LoVo (cell line): ENCODE measurements at regions not wholly inside any gene's neighbourhood (a gene's known extent, or its start where the extent isn't known, plus 50 kb on each side); places are given as distances from the start of the nearest gene placed in this dataset.
"Not testable (repeated sequence)": the region's sequence is repeated elsewhere in the genome, so short reads cannot be mapped to it uniquely, and the experiment has no call there.

ENCODE experiments used
- DNase-seq: peaks from one replicate; pipeline ENCODE4 v3.0.0-alpha.2; 2016; ENCODE audit warnings: low spot score

DNA sequence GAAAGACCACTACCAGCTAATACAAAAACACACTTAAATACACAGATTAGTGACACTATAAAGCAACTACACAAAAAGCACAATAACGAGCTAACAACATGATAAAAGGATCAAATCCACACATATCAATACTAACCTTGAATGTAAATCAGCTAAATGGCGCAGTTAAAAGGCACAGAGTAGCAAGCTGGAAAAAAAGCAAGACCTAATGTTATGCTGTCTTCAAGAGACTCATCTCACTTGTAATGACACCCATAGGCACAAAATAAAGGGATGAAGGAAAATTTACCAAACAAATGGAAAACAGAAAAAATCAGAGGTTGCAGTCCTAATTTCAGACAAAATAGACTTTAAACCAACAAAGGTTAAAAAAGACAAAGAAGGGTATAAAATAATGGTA, 86.3 kb downstream of the NUS1 start:
- no peak for DNase-seq

DNA sequence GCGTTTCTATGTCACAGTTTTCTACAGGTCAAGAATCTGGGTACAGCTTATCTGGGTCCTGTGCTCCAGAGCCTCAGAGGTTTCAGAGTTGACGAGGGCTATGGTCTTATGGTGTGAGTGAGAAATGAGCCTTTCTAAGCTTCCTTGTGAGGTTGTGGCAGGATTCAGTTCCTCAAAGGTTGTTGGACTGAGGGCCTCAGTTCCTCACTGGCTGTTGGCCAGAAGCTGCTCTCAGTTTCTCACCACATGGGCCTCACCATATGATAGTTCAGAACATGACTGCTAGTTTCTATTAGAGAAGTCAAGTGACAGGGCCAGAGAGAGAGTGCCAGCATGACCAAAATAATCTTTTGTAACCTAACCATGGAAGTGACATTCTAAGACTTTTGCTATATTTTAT, 96.1 kb downstream of the NUS1 start:
- no peak for DNase-seq

DNA sequence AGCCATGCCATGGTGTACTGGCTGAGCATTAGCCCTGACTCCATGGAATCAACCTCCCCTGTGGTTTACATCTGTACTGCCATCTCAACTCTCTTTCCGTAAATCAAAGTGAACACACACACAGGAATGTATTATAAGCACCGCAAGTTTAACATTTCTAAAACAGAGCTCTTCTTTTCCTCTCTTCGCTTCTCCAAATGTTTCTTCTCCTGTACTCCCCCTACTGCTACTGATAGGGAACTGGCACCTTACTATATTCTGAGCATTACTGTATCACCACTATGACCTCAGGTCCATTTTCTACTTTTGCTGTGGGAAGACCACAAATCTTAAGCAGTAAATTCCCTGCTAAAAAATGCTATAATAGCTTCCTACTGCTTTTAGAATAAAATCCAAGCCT, 101.2 kb downstream of the NUS1 start:
- no peak for DNase-seq

DNA sequence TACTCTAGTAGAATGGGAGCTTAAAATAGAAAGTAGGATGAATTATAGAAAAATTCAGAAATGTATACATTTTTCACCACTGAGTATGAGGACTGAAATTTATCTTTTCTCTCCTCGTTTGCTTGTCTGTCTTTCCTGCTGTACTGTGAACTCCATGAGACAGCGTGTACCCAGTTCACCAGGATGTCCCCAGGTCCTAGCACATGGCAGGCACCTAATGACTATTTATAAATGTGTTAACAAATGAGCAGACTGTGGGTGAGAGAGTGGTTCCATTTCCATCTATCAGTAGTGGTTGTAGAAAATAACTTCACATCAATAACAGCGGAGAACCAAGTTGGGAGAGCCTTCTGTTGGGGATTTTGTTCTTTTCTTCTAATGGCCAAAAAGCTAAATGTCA, 106.3 kb downstream of the NUS1 start:
- DNase-seq, result no peak

DNA sequence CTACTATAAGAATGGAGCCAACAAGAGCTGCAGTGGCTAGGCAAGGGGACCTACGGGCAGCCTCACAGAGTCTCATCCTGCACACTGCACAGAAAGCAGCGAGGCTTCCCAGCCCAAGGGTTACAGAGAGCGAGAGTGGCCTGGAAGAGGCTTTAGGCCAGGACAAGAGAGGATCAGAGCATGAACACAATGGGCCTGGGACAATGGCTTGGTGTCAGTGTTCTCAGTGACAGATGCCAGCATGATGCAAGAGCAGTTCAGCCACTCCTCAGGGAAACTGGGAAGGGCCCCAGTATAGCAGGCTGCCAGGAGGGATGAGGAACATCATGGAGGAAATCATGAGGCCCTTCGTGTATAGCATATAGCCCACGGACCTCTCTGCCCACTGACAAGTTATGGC, 108.0 kb downstream of the NUS1 start:
- DNase-seq, result no peak

DNA sequence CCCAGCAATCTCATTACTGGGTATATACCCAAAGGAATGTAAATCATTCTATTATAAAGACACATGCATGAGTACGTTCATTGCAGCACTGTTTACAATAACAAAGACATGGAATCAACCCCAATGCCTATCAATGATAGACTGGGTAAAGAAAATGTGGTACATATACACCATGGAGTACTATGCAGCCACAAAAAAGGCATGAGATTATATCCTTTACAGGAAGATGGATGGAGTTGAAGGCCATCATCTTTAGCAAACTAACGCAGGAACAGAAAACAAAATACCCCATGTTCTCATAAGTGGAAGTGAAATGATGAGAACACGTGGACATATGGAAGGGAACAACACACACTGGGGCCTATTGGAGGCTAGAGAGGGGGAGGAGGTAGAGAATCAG, 115.7 kb downstream of the NUS1 start:
- no peak for DNase-seq

DNA sequence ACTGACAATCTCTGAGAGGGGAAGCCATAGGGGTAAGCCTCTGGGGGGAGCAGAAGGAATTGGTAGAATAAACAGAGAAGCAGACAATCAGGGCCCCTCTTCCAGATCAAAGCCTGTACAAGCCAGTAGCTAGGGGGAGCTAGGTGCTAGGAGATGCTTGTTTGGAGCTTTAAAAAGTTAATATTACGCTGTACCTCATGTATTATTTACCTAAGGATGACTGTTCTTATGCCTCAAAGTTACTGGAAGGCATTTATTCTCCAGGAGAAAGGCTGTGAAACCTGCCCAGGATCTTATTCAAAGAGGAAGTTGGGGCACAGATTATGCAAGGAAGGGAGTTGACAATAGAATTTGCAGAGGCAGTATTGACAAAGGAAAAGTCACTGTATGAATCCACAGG, 111.8 kb upstream of the SLC35F1 start:
- no peak for DNase-seq

DNA sequence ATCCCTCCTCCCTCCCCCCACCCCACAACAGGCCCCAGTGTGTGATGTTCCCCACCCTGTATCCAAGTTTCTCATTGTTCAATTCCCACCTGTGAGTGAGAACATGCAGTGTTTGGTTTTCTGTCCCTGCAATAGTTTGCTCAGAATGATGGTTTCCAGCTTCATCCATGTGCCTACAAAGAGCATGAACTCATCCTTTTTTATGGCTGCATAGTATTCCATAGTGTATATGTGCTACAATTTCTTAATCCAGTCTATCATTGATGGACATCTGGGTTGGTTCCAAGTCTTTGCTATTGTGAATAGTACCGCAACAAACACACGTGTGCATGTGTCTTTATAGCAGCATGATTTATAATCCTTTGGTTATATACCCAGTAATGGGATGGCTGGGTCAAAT, 108.2 kb upstream of the SLC35F1 start:
- not testable (repeated sequence) for DNase-seq

DNA sequence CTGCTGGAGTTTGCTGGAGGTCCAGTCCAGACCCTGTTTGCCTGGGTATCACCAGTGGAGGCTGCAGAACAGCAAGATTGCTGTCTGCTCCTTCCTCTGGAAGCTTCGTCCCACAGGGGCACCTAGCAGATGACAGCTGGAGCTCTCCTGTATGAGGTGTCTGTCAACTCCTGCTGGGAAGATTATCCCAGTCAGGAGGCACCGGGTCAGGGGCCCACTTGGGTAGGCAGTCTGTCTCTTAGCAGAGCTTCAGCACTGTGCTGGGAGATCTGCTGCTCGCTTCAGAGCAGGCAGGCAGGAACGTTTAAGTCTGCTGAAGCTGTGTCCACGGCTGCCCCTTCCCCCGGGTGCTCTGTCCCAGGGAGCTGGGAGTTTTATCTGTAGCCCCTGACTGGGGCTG, 96.8 kb upstream of the SLC35F1 start:
- no peak for DNase-seq

DNA sequence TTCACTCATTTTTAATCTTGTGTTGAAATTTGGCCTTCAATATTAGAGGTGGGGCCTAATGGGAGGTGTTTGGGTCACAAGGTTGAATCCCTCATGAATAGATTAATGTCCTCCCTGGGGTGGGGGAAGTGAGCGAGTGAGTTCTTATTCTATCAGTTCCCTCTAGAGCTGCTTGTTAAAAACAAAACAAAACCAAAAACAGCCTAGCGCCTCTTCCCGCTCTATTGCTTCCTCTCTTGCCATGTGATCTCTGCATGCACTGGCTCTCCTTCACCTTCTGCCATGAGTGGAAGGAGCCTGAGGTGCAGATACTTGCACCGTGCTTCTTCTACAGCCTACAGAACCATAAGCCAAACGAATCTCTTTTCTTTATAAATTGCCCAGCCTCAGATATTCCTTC, 89.6 kb upstream of the SLC35F1 start:
- no peak for DNase-seq

DNA sequence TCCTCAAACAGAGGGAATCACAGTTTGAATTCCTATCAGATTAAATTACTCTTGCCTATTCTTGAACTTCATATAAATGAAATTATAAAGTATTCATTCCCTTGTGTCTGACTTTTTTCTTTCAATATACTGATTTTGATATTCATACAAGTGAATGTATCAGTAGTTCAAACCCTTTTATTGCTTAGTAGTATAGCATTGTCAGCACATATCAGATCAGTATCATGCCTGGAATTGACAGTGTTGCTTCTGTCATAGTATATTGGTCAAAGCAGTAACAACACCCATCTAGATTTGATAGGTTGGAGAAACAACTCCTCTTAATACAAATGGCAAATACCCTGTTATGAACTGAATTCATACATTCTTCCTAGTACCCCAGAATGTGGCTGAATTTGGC, 89.1 kb upstream of the SLC35F1 start:
- no peak for DNase-seq

DNA sequence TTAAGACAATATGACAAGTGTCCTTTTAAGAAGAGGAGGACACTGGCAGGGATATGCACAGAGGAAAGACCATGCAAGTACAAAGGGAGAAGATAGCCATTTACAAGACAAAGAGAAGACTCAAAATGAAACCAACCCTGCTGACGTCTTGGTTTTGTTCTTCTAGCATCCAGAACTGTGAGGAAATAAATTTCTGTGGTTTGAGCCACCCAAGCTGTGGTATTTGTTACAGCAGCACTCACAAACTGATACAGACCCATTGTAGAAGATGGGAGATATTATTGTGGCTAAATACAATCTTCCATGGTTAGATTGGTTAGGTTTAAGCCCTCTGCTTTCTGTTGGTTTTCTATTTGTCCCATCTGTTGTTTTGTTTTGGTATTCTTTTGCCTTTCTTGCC, 88.6 kb upstream of the SLC35F1 start:
- DNase-seq, result no peak

DNA sequence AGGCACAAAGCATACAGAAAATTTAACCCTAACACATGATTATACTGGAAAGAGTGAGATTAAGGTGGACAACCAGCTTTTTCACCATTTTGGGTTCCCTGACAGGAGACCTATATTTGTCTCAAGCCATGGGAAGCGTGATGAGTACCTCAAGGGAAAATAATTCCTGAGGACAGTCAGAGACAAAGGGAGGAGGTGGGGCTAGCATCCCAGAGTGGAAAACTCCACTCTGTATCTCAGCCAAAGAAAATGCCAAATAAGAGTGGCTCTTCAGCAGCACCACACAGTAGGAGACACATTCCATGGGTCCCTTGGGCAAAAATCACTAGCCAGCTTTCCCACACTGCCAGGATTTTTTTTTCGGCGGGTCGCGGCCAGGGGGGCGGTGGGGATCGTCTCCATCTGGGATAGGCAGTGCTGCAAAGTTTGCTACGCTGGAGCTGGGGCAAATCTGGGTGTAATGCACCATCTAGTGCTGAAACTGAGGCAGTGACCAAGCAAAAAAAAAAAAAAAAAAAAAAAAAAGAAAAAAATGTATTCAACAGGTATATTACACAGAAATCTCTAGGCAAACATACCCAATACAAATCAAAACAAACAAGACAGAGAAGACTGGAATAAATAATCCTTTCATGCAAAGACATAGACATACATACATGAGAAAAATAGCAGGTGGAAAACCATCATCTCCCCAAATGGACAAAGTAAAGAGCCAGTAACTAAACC, 77.3 kb upstream of the SLC35F1 start:
- peak; percentile 3 for DNase-seq

DNA sequence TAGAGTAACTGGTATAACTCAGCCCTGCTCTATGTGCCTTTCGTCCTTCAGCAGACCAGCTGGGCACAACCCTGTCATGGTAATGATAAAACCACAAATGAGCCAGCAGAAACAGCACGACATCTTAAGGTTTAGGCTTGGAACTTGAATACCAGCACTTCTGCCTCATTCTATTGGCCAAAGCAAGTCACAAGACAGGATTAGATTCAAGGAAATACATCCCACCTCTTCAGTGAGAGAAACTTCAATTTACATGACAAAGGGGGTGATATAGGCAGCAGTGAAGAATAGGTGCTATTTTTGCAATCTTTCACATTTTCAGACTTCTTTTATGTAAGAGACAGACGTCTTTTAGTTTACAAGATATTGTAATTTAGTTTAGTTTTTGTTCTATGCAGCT, 69.8 kb upstream of the SLC35F1 start:
- no peak for DNase-seq

DNA sequence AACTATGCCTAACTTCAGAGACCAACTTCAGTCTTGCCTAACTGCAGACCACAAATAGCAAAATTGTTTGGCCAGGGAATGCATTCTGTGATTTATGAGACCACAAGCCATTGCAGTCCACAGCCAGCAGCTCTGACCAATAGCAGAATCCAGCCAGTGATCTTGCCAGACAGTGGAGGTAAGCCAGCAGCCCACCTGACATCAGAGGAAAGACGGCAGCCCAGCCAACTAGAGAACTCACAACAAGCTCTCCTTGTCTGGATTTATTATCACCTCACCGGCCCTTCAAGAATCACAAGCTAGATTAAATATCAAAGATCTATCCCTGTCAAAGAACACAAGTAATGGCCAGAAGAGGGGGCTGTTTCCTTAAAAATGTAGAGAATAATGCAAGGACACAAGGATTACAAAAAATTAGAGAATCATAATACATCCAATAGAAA, 66.5 kb upstream of the SLC35F1 start:
- peak; percentile 25 for DNase-seq

DNA sequence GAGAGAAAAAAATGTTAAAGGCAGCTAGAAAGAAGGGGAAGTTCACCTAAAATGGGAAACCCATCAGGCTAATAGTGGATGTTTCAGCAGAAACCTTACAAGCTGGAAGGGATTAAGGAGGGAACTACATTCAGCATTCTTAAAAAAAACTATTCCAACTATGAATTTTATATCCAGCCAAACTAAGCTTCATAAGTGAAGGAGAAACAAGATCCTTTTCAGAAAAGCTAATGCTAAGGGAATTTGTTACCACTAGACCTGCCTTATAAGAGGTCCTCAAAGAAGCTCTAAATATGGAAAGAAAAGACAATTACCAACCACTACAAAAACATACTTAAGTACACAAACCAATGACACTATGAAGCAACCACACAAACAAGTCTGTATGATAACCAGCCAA, 59.2 kb upstream of the SLC35F1 start:
- no peak for DNase-seq

DNA sequence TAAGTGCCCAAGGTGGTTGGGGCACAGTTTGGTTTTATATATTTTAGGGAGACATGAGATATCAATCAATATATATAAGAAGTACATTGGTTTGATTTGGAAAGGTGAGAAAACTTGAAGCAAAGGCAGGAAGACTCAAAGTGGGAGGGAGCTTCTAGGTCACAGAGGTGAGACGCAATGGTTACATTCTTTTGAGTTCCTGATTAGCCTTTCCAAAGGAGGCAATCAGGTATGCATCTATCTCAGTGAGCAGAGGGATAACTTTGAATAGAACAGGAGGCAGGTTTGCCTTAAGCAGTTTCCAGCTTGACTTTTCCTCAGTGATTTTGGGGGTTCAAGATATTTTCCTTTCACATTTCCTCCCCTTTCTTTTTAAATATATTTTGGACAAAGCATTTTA, 58.0 kb upstream of the SLC35F1 start:
- no peak for DNase-seq
